ENCODE measurements at regions not wholly inside any gene's neighbourhood (a gene's known extent, or its start where the extent isn't known, plus 50 kb on each side); places are given as distances from the start of the nearest gene placed in this dataset.

- TF ChIP-seq CTCF (IDR thresholded peaks at IDR 0.05), result no peak
- no peak for TF ChIP-seq POLR2A (IDR thresholded peaks at IDR 0.05)
Observed at GRCh38 chr4:41366911-41367517, 110.3 kb downstream of the UCHL1 start.

All from esophagus squamous epithelium (tissue), 4 donors.